GM21390 (cell line): ENCODE measurements at regions not wholly inside any gene's neighbourhood (a gene's known extent, or its start where the extent isn't known, plus 50 kb on each side); places are given as distances from the start of the nearest gene placed in this dataset.
A peak's percentile ranks its signal among the peaks of the same experiment; 100 is the strongest.
"Not testable (repeated sequence)": the region's sequence is repeated elsewhere in the genome, so short reads cannot be mapped to it uniquely, and the experiment has no call there.

Experiments used
- ATAC-seq: cut with Tn5 transposase; IDR thresholded peaks from one replicate; pipeline ENCODE4 v1.9.1; 2021; ENCODE audit not compliant: unreplicated experiment

GRCh38 chr10:27390681-27391080 lies 113.4 kb upstream of the RAB18 start:
- ATAC-seq: no peak

GRCh38 chr10:27388761-27389399 lies 115.2 kb upstream of the RAB18 start:
- ATAC-seq: no peak

- ATAC-seq: no peak
Measured at GRCh38 chr10:27383595-27384542, 120.2 kb upstream of the RAB18 start.

GRCh38 chr10:27382176-27382575 lies 121.9 kb upstream of the RAB18 start:
- no peak for ATAC-seq

DNA sequence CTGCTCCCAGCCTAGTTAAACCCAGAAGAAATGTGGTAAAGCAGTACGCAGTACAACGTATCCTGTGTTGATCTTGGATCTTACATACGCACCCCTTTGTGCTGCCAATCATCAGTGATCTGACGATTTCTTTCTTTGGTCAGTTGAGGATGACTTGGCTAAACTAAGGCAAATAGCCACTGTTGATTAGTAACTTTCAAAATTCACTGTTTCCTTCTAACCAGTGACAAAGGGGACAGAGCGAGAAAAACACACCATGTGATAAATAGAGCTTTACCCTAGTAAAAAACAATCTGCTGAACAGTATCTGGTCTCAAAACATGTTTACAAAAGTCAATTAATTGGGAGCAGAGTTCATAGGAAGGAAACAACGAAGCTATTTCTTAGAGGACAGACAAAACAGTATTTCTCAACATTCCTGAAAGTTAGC lies 123.2 kb upstream of the RAB18 start:
- no peak for ATAC-seq

DNA sequence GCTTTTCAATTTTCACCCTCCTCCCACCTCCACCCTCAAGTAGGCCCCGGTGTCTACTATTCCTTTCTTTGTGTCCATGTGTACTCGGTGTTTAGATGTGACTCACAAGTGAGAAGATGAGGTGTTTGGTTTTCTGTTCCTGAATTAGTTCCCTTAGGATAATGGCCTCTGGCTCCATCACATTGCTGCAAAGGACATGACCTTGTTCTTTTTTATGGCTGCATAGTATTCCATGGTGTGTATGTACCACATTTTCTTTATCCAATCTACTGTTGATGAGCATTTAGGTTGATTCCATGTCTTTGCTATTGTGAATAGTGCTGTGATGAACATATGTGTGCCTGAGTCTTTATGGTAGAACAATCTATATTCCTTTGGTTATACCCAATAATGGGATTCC lies 125.1 kb upstream of the RAB18 start:
- ATAC-seq: not testable (repeated sequence)

GRCh38 chr10:27373566-27374160 lies 130.4 kb upstream of the RAB18 start:
- no peak for ATAC-seq

GRCh38 chr10:27372095-27372494 lies 131.5 kb upstream of the ACBD5 start:
- no peak for ATAC-seq

- not testable (repeated sequence) for ATAC-seq
Measured at GRCh38 chr10:27371375-27371774, 130.8 kb upstream of the ACBD5 start.

GRCh38 chr10:27369880-27370279 lies 129.3 kb upstream of the ACBD5 start:
- ATAC-seq: no peak

DNA sequence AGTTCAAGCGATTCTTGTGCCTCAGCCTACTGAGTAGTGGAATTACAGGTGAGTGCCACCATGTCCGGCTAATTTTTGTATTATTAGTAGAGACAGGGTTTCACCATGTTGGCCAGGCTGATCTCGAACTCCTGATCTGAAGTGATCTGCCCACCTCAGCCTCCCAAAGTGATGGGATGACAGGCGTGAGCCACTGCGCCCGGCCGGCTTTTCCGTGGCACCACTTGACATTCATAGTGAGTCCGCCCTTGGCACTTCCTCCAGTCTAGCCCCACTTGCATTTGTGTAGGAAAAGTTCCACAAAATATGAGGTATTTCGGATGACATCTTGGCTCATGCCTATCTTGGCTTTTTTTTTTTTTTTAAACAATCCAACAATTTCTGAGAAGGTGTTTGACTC lies 128.1 kb upstream of the ACBD5 start:
- ATAC-seq: no peak

DNA sequence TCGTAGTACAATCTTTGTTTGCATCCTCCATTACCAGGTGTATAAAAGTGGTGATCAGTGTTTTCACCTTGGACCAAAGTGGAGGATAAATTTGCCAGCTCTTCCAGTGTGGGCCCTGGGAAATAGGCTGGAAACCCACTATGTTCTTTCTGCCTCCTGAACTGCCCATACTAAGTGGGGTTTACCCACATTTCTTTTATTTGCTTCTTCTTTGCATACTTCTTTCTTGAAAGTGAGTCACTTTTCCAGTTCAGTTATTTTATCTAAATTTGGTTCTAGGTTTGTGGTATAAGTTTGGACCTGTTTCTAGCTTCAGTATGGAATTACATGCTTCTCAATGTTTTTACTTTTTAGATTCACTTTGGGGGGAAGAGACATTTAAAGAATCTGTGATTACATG lies 126.2 kb upstream of the ACBD5 start:
- no peak for ATAC-seq

DNA sequence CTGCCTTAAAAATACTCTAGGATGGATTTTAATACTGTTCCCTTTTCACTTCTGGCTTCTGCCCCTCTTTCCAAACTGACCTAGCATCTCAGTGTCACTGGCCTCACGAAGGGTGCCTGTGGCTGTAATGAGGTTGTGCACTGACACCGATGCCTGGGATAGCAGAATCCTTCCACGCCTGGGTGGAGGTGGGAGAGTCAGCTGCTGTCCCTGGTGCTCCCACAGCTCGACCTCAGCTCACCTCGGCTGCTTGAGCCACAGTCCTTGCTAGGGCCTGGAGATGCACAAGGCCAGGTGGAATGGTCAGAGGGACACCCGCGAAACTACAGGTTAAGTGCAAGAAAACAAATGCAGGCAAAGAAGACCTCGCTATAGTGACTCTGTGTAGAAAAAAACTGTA lies 123.4 kb upstream of the ACBD5 start:
- no peak for ATAC-seq

DNA sequence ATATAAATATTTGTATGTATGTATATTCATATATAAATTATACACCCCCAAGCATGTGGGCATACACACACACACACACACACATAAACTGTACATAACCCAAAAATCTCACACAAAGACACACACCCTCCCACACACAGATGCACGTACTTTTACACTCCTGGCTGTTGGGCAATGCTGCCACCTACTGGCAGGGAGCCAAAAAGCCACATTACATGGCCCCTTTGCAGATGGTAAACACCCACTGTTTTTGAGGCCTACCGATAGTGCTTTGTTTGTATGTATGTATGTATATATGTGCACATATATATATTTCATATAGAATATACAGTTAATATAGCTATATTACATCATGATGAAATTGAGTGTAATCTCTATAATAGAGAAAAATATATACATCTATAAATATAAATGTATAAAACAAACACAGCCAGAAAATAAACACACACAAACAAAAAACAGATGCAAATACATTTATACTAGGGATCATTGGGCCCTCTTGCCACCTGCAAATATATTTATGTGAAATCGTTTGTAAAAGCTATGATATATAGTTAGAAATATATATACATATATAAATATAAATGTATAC lies 120.1 kb upstream of the ACBD5 start:
- ATAC-seq: peak; percentile 96

DNA sequence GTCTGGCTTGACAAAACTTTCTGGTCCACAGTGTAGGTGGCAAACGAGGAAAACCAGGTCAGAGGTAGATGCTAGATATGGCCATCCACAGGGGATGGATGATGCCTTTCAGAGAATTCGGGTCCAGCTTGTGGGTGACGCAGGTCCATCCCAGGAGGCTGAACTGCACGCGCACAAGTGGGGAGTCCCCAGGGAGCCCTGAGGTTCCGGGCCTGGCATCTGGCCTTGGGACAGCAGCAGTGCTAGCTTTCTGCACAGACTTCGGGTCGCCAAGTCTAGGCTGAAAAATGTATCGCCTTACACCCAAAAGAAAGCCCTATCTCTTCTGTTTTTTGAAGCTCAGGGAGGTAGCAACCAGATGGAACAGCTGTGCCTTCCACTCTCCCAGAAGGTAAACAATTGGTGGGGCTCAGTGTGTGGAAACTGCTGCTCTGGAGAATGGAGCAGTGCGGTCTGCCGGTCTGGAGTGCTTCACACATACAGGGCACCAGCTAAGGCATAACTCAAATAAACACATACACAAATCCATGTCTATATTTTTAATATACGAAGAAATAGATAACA lies 119.3 kb upstream of the ACBD5 start:
- ATAC-seq: no peak

DNA sequence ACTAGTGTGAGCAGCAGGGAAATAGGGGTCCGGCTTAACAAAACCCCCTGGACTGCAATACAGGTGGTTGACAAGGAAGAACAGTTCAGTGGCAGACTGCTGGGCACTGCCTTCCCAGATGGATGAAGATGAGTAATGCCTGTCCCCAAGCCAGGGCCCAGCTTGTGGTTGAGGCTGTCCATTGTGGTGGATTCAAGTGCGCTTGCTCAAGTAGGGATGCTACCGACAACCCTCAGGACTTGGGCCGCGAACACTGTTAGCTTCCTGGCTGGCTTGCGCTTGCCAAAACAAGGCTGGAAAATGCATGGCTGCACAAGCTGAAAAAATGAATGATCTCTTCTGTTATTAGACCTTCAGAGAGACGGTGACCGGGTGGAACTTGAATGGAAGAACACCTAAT lies 116.1 kb upstream of the ACBD5 start:
- ATAC-seq: no peak

- ATAC-seq: no peak
Measured at GRCh38 chr10:27355918-27356573, 115.4 kb upstream of the ACBD5 start.

DNA sequence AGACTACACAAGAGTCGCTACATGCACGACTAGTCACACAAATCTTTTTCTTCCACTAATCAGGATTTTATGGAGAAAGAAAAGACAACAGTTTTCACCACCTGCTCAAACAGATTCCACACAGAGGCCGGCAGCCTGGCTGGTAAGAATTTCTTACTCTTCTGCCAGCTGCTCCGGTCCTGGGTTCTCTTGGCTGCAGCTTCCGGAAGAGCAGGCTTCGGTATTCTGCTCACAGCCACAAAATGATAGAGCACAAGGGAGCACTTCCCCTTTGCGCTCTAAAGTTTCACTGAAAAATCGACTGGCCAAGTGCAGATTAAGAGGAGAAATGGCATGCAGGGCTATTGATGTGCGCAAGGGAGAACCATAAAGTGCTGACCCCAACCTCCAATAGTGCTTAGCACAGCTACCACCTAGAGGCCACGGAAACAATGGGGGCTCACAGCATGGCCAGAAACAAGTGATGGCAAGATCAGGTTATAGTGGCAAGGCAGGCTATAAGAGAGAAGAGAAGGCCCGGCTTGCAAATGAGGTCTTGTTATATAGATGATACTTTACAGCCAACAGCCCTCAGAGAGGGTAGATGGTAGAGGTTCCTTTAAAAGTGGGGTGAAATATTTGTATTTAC lies 114.2 kb upstream of the ACBD5 start:
- ATAC-seq: peak; percentile 98

DNA sequence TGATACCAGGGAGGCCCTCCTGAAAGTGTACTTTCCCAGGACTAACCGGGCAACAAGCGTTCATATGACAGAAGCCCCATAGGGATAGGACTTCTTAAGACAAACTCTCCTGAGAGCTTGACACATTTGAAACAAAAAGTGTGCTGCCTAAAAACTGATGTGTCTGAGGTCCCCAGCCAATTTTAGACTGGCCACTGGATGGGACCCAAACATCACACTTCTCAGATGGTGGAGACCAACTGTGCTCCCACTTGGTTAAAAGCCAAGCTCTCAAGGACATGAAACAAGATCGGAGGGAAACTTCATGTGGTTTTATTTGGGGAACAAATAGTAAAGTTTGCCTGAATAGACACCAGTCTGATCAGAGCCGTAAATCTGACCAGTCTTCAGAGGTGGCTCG lies 113.5 kb upstream of the ACBD5 start:
- peak; percentile 17 for ATAC-seq

- ATAC-seq: no peak
Measured at GRCh38 chr10:27349987-27350386, 109.4 kb upstream of the ACBD5 start.
